ENCODE measurements at regions not wholly inside any gene's neighbourhood (a gene's known extent, or its start where the extent isn't known, plus 50 kb on each side); places are given as distances from the start of the nearest gene placed in this dataset.
A peak's percentile ranks its signal among the peaks of the same experiment; 100 is the strongest.

- Histone ChIP-seq H2BK5ac (ENCODE audit: low read depth, low read length, poor library complexity, severe bottlenecking) (no peak overlapping the region), H2BK20ac (ENCODE audit: low read depth, low read length) (no peak overlapping the region), H2AK5ac (ENCODE audit: low read depth, low read length) (no peak overlapping the region), H2BK120ac (ENCODE audit: low read depth, low read length) (no peak overlapping the region), H2AFZ (replicated peaks; ENCODE audit: low read length, poor library complexity) (no peak overlapping the region), H4K5ac (ENCODE audit: low read depth, low read length) (no peak overlapping the region), H3K9me3 (ENCODE audit: control insufficient read depth, insufficient read depth, low read length) (no peaks in the 10 kb centered on the region), H3K4ac (ENCODE audit: low read depth, low read length) (no peak overlapping the region), H4K8ac (ENCODE audit: low read depth in 2 of 2, low read length in 2 of 2) (no peak overlapping the region), H2AK9ac (replicated peaks; ENCODE audit: low read depth, low read length, poor library complexity) (no peak overlapping the region), H3K23ac (ENCODE audit: low read depth, low read length) (no peak overlapping the region), H3K4me3 (ENCODE audit: insufficient read depth, low read depth, low read length) (no peak overlapping the region), H3K9me1 (ENCODE audit: insufficient read depth, low read length) (no peaks in the 10 kb centered on the region), H3K4me2 (ENCODE audit: low read depth, low read length) (no peak overlapping the region), H3K4me1 (ENCODE audit: control insufficient read depth, insufficient read depth, low read length) (no peaks in the 10 kb centered on the region), H3K9ac (ENCODE audit: low read depth, low read length) (no peak overlapping the region), H4K20me1 (ENCODE audit: insufficient read depth, low read length) (no peaks in the 10 kb centered on the region), H3K27ac (ENCODE audit: insufficient read depth, low read length) (no peak overlapping the region), H3K79me1 (ENCODE audit: low read depth in 1 of 2, low read length in 2 of 2) (no peaks in the 10 kb centered on the region), H4K91ac (ENCODE audit: insufficient read depth, low read depth, low read length) (no peak overlapping the region), H3K27me3 (ENCODE audit: control insufficient read depth, insufficient read depth, low read length) (no peaks in the 10 kb centered on the region), H2BK15ac (ENCODE audit: low read depth, low read length) (no peak overlapping the region), H3K36me3 (ENCODE audit: control insufficient read depth, insufficient read depth, low read length) (no peaks in the 10 kb centered on the region), H3K14ac (replicated peaks; ENCODE audit: low read depth, low read length) (no peak overlapping the region), H3K18ac (ENCODE audit: low read depth, low read length) (no peak overlapping the region), H3K56ac (ENCODE audit: extremely low read depth, insufficient read depth, low read length) (no peak overlapping the region)
- WGBS, 2 experiments (ENCODE audit: extremely low coverage in 2 of 2, insufficient read length in 1 of 2), result no CpG with 5 or more reads among the region's 3 CpGs
- BruUV-seq (replicated peaks), result no TSS peak
- POLR2A ChIA-PET (ENCODE audit: unreplicated experiment), result no interaction called here
- DNase-seq (peak; percentile 0), ATAC-seq (ENCODE audit: low read depth) (no peak)
- dilution Hi-C loops (cut with HindIII; ENCODE audit: low sequenced_read_pairs, unreplicated experiment) (no loop called here), intact Hi-C loops (cut with micrococcal nuclease) (no loop called here), in situ Hi-C loops (cut with MboI; ENCODE audit: low sequenced_read_pairs) (no loop called here)
- TF ChIP-seq FOS (IDR thresholded peaks at IDR 0.05; ENCODE audit: low read depth, low read length) (no peak), MXI1 (IDR thresholded peaks at IDR 0.05; ENCODE audit: borderline replicate concordance, low read depth, low read length) (no peak), RCOR1 (IDR thresholded peaks at IDR 0.05; ENCODE audit: insufficient replicate concordance, low read length) (no peak), MAZ (IDR thresholded peaks at IDR 0.05; ENCODE audit: borderline replicate concordance, low read depth, low read length) (no peak), RFX5 (IDR thresholded peaks at IDR 0.05; ENCODE audit: low read depth, low read length) (no peak), MAFK (IDR thresholded peaks at IDR 0.05; ENCODE audit: low read depth, low read length) (no peak), POLR2A (IDR thresholded peaks at IDR 0.05; ENCODE audit: low read depth, low read length) (no peak), SMC3 (IDR thresholded peaks at IDR 0.05; ENCODE audit: low read depth, low read length) (no peak), CHD1 (IDR thresholded peaks at IDR 0.05; ENCODE audit: low read depth, low read length) (no peak), RAD21 (IDR thresholded peaks at IDR 0.05; ENCODE audit: low read length) (no peak), BHLHE40 (IDR thresholded peaks at IDR 0.05; ENCODE audit: low read depth, low read length) (no peak)
- TF ChIP-seq, protein P1, sequence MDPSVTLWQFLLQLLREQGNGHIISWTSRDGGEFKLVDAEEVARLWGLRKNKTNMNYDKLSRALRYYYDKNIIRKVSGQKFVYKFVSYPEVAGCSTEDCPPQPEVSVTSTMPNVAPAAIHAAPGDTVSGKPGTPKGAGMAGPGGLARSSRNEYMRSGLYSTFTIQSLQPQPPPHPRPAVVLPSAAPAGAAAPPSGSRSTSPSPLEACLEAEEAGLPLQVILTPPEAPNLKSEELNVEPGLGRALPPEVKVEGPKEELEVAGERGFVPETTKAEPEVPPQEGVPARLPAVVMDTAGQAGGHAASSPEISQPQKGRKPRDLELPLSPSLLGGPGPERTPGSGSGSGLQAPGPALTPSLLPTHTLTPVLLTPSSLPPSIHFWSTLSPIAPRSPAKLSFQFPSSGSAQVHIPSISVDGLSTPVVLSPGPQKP (IDR thresholded peaks at IDR 0.05; ENCODE audit: borderline replicate concordance, low read depth, low read length), result no peak
- CTCF ChIA-PET, result no interaction called here
Observed at GRCh38 chr1:83791821-83792437, 207.0 kb downstream of the TTLL7 start.
